ENCODE measurements at regions not wholly inside any gene's neighbourhood (a gene's known extent, or its start where the extent isn't known, plus 50 kb on each side); places are given as distances from the start of the nearest gene placed in this dataset.

- no peak for TF ChIP-seq CTCF (IDR thresholded peaks at IDR 0.05)
- TF ChIP-seq POLR2A (IDR thresholded peaks at IDR 0.05), result no peak
Measured at GRCh38 chrX:27242581-27242980, 220.6 kb downstream of the PPP4R3C start.
